Activated T-cell treated with anti-CD3 and anti-CD28 coated beads for 24 hours (primary cell): ENCODE measurements at regions not wholly inside any gene's neighbourhood (a gene's known extent, or its start where the extent isn't known, plus 50 kb on each side); places are given as distances from the start of the nearest gene placed in this dataset.
"Not testable (repeated sequence)": the region's sequence is repeated elsewhere in the genome, so short reads cannot be mapped to it uniquely, and the experiment has no call there.

Source experiments
- DNase-seq: peaks from one replicate; pipeline ENCODE4 v3.0.0-alpha.2; 2020; ENCODE audit warnings: low read depth

GRCh38 chr4:67412153-67412712, 133.1 kb downstream of the CENPC start:
- not testable (repeated sequence) for DNase-seq

GRCh38 chr4:67403342-67403741, 142.0 kb downstream of the CENPC start:
- no peak for DNase-seq

DNA sequence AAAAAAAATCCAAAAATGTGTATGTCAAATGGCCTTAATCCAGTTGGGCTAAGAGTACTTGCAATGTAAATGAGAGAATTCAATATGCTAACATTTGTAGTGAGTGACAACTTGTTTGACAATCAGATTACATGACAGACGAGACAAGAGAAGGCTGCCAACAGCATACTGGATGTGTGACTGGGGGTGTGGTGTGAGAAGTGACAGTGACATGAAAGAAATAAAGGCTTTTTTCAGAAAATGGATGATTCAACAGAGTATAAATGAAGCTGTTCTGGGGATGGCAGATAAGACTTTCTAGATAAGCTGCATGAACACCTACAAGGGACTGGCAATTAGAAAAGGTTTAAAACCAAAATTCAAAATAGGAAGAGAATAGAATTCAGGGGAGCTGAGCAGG, 143.4 kb downstream of the CENPC start:
- DNase-seq = no peak

GRCh38 chr4:67397931-67398330, 147.4 kb downstream of the CENPC start:
- DNase-seq = no peak

- DNase-seq = no peak
Observed at GRCh38 chr4:67397031-67397430, 148.3 kb downstream of the CENPC start.

GRCh38 chr4:67396008-67396407, 149.3 kb downstream of the CENPC start:
- no peak for DNase-seq

DNA sequence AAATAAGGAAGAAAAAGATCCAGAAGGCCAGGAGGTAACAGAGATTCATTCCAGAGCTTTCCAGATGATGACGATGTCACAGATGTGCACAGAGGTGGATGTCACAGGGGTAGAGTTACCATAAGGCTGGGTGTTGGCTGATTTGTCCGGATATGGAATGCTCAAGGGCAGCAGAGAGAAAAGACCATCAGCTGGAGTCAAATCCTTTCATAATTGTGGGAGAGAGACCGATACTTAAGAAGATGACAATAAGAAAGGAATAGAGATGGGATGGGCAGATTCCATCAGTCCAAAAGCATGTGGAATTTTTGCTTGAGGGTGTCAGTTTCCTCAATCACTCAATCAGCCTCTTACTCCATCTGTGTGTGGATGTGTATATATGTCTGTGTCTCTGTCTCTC, 150.4 kb downstream of the CENPC start:
- DNase-seq = no peak

DNA sequence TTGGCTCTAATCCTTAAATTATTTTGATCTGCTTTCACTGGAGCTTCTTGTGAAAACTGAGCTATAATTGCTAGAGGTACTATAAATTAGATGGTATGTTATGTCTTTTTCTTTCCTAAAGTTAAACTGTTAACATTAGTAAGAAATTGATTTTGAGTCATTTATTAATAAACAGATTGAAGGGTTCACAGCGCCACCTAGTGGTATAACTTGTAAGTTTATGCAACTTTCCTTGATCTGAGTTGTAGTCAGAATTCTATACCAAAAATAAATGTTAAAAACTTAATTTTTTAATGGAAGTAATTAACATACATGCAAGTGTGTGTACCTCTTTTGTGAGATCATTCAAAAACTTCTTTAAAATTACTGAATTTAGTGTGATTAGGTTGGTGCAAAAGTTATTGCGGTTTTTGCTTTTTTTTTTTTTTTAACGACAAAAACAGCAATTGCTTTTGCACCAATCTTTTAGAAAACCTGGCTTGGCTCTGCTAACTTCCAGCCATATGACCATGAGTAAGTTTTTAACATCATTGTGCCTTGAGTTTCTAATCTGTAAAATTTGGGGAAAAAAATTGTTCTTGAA, 151.5 kb downstream of the CENPC start:
- no peak for DNase-seq

GRCh38 chr4:67393007-67393406, 152.3 kb downstream of the CENPC start:
- no peak for DNase-seq

DNA sequence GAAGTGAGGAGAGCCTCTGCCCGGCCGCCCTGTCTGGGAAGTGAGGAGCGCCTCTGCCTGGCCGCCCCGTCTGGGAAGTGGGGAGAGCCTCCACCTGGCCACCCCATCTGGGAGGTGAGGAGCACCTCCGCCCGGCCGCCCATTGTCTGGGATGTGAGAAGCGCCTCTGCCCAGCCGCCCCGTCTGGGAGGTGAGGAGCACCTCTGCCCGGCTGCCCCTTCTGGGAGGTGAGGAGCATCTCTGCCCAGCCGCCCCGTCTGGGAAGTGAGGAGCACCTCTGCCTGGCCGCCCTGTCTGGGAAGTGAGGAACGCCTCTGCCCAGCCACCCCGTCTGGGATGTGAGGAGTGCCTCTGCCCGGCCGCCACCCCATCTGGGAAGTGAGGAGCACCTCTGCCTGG, 163.9 kb downstream of the CENPC start:
- not testable (repeated sequence) for DNase-seq

DNA sequence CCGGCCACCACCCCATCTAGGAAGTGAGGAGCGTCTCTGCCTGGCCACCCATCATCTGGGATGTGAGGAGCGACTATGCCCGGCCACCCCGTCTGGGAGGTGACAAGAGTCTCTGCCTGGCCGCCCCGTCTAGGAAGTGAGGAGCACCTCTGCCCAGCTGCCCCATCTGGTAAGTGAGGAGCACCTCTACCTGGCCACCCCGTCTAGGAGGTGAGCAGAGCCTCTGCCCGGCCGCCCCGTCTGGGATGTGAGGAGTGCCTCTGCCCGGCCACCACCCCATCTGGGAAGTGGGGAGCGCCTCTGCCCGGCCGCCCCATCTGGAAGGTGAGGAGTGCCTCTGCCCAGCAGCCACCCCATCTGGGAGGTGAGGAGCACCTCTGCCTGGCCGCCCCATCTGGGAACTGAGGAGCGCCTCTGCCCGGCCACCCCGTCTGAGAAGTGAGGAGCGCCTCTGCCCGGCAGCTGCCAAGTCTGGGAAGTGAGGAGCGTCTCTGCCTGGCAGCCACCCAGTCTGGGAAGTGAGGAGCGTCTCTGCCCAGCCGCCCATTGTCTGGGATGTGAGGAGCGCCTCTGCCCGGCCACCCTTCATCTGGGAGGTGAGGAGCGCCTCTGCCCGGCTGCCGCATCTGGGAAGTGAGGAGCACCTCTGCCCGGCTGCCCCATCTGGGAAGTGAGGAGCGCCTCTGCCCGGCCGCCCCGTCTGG, 164.4 kb downstream of the CENPC start:
- DNase-seq = not testable (repeated sequence)

DNA sequence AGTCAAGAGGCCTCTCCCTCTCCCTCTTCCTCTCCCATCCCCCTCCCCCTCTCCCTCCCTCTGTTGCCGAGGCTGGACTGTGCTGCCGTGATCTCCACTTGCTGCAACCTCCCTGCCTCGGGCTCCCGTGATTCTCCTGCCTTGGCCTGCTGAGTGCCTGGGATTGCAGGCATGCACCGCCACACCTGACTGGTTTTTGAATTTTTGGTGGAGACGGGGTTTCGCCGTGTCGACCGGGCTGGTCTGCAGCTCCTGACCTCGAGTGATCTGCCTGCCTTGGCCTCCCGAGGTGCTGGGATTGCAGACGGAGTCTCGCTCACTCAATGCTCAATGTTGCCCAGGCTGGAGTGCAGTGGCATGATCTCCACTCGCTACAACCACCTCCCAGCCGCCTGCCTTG, 165.1 kb downstream of the CENPC start:
- no peak for DNase-seq

DNA sequence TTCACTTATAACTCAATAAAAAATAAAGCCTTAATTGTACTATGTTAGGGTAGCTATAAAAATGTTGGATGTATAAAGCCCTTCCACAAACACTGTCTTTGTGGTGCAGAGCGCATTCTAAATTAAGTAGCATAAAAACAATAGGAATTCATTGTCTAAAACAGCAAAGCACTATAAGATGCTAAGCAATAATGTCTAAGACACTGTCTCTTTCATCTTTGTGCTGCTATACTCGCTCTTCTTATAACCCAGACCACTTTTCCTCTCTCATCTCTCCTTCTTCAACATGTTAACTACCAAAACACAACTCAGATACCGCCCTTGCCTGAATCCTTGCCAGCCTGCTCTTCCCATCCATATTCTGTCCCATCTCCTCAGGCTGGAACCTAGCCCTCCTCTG, 170.0 kb downstream of the CENPC start:
- DNase-seq = no peak

DNA sequence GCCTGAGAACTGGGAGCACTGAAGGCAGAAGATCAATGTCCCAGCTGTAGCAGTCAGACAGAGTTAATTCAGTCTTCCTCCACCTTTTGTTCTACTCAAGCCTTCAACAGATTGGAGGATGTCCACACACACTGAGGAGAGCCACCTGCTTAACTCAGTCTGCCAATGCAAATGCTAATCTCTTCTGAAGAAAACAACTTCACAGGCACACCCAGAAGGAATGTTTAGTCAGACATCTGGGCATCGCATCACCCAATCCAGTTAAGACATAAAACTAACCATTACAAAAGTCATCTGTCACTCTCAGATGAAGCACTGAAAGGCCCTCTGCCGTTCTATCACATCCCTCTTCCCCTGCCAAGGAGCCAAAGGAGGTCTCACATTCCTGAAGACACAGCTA, 173.7 kb downstream of the CENPC start:
- DNase-seq = no peak

GRCh38 chr4:67366311-67366861, 178.9 kb downstream of the CENPC start:
- no peak for DNase-seq

- no peak for DNase-seq
Observed at GRCh38 chr4:67365661-67366245, 179.6 kb downstream of the CENPC start.

DNA sequence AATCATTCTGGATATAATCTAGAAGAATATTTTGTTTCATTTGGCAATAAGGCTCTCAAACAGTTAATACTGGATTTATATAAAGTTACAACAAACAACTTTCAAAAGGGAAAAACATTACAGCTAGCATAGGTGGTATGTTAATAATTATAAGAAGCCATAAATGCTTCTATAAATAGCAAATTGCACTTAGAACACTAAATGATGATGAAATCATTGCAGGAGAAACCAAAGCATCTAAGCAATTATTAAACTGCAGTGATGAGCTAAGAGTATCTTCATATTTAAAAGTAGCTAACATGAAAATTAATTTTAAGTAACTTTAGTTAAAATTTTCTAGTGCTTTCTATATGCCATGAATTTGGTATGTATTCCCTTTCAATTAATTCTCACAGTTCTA, 189.5 kb downstream of the CENPC start:
- DNase-seq = no peak

- no peak for DNase-seq
Observed at GRCh38 chr4:67346654-67347053, 198.6 kb downstream of the CENPC start.

DNA sequence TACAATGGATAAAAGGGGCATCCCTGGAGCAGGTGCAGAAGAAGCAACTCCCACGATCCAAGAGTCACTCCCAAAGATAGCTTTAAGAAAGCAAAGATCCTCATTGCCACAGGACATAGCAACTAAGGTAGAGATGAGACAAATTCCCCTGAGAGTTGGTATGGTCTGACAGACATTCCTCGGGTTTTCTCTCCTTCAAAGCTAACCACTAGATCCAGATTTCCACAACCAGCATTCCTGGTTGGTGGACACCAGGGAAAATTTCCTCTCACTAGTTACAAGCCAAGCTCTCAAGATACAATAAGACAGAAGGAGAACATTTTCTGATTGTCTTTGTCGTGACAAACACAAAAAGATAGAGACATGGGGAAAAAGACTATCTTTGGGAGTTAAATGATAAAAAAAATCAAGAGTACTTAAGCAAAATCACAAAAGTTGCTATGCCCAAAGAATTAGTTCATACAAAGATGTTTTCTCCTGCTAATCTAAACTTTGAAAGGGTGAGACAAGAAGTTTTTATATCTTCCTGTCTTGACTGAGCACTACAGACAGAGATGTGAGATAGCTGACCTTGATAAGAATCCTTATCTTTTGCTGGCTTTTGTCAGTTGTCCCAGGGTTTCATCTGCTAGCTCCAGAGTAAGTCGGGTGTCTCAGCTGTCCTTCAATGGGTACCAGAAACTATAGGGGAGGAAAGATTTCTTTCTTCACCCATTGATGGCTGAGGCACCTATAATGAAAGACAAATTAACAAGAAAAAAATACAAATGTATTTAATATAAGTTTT, 200.5 kb downstream of the CENPC start:
- no peak for DNase-seq

DNA sequence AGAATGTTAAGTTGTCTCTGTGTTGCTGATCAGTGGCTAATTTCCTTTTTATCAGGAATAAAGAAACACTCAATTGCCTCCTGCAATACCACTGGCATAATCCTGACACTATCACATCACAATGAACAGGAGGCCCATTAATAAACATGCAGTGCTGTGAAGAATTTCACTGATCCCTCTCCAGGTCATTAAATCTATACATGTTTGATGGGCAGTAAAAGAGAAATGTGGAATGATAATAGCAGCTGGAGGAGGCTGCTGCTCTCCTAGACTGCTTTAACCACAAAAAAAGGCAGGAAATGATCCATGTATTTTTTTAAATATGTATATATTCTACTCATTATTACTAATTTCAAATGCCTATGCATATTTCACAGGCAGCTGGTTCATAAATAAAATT, 202.1 kb downstream of the CENPC start:
- no peak for DNase-seq

GRCh38 chr4:67342291-67342690, 203.0 kb downstream of the CENPC start:
- no peak for DNase-seq

GRCh38 chr4:67333664-67334063, 211.6 kb downstream of the CENPC start:
- no peak for DNase-seq
